ENCODE measurements at regions not wholly inside any gene's neighbourhood (a gene's known extent, or its start where the extent isn't known, plus 50 kb on each side); places are given as distances from the start of the nearest gene placed in this dataset.

DNA sequence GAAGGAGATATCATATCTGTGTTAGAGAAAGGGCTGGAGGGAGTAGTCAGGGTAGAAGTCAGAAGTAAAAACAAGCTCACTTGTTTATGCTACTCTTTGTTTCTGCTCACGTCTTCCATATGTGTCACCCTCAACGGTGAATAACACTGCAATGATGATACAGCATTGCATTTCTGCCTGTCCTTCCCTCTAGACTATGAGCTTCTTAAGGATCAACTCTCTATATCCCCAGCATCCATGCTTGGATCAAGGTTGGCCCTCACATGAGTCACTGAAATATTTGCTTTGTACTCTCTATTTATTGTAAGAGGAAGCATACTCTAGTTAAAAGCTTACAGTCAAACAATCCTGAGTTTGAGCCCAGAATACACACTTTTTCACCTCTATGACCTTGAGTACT is 406.0 kb downstream of the RFC3 start:
- no peak for DNase-seq

DNA sequence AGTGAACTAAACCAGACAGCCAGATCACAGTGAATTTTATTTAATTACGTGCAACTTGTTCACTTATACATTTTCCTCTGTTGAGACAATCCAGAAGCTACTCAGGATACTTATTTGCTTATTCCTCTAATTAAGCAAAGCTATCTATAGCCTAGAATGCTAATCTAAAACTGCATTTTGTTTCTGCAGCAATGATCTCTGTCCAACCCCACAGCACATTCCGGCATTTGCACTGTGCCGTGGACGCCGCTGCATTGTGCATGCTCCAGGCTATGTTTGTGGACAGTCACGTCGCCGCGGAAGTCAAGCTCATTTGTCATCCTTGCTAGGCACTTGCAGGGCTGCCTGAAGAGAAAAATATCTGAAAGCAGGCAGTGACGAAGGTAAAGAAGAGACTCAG is 406.9 kb downstream of the RFC3 start:
- DNase-seq, result no peak

DNA sequence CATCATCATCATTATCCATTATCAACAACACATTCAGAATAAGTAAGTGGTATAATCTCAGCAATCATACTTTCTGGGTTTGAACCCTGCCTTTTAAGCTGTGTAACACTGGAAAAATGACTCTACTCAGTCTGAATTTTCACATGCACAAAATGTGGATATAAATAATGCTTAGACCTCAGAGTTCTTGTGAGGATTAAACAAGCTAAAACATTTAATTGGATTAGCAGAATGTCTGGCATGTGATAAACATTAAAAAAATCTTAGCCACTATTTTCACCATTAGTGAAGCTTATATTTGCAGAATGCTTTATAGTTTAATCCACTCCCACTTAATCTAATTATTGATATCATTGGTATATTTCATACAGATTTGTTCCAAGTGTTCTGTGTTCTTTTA is 412.3 kb downstream of the RFC3 start:
- DNase-seq, result no peak

DNA sequence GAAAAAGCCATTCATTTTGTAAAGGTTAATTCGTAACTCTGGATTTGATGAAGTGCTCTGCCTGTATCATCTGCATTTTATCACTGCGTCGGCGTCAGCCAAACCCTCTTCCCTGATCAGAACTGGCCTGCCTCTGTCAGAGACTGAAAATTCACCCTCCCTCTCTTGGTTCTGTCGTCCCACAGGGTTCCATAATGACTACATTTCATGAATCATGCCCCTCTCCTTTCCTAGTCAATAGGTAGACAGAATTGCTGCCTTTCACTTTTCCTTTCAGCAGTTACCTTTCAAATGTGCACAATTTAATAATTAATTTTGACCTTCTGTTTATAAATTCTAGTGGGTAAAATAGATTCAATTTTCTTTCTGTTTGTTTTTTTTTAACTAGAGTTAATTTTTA is 423.4 kb downstream of the RFC3 start:
- DNase-seq, result no peak

GRCh38 chr13:34243403-34243802 is 425.5 kb downstream of the RFC3 start:
- peak in 6 of 56 donors; percentile 2 to 21 (median 10) for DNase-seq

DNA sequence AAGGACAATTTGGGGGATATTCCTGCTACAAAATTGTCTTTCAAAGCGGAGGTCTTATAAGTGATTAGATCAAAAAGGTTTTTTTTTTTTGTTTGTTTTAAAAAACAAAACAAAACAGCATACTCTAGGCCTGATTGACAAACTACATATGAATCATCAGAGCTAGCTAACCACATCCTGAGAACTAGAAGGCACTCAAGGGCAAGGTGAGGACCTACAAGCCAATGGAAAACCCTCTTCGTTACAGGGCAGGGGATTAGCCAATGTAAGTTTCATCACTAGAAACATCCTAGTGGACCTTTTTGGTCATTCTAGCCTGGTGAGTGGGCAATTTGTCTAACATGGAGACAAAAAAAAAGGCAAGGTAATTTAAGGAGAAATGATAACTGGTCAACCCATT is 428.6 kb downstream of the RFC3 start:
- no peak for DNase-seq

DNA sequence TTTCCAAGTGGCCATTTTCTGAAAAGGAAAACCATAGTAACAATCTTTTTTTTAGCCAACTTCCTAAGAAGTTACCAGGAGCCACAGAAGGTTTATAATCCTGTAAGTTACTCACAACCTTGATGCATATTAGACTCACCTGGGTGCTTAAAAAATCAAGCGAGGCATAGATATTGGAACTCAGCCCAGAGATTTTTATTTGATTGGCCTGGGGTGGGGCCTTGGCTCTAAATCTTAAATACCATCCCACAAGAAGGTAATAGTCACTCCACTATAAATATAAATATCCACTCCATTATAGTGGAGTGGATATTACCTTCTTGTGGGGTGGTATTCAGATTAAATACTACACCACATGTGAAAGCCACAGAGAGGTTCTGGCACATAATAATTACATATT is 429.6 kb downstream of the RFC3 start:
- no peak for DNase-seq

DNA sequence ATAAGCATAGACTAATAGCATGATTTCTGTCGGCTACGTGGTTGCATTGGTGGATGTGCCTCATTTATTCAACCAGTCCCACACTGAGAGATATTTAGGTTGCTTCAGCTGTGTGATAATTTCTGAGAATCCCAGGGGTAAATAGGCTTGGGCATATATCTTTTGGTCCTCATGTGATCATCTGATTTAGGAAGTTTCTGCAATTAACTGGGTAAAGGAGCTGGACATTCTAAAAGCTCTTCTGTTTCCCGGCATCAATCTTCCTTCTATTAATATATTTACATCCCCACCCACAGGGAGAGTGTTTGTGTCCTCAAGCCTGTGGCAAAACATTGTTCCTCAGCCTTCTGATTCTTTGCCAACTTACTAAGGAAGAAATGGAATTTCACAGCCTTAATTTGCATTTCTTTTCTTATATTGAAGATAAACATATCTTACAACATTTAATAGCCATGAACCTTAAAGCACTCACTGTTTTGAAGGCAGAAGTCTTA is 431.6 kb downstream of the RFC3 start:
- DNase-seq, result no peak

- DNase-seq, result no peak
Measured at GRCh38 chr13:34250151-34250670, 432.3 kb downstream of the RFC3 start.

GRCh38 chr13:34254366-34254765 is 436.4 kb downstream of the RFC3 start:
- DNase-seq, result no peak

DNA sequence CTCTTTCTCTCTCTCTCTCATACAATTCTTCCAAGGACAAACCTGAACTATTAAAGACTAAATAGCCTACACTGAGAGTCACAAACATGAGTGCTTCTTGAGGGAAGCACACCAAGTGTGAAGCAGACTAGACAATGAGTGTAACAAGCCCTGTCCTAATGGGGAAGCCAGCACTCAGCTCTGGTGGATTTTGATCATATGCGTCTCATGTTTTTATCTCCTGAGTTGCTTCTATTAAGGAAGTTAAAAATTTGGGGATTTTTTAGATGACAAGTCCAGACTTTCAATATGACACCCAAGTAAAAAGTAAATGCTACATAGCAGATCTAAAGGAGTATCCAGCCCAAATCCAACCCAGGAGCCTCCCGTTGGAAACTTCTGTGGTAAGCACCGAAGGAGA is 437.8 kb downstream of the RFC3 start:
- no peak for DNase-seq

GRCh38 chr13:34256236-34256635 is 438.3 kb downstream of the RFC3 start:
- DNase-seq, result peak in 1 of 56 donors; percentile 3

- DNase-seq, result peak in 2 of 56 donors; percentile 1 to 5
Measured at GRCh38 chr13:34257966-34258365, 440.0 kb downstream of the RFC3 start.

DNA sequence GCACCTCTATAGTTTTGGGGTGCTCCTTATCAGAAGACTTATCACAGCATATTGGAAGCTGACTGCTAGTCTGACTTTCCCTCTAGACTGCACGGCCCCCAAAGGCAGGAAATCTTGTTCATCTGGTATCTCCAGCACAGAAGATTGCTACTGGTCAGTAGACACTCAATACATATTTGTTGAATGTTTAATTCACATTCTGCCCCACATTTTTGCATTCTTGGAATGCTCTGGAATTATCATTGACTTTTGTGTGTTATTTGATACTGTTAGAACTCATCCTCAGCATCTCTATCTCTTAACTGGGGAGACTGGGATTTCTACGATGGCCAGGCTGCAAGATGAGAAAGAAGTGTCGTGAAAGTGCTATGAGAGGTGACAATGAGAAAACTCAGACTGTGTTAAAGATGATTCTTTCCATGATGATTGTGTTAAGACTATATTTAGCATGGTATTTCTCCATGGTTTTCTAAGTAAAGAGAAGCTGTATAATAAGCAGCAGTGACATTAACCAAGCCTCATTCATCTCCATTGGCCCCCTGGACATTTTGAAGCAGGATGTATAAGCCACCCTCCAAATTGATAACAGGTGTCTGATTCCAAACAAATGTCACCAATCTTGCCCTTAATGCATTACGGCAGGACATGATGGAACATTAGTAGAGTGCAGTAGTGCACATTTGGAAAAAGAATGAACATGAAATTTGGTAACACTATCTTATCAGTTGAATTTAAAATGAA is 440.9 kb downstream of the RFC3 start:
- DNase-seq, result no peak

DNA sequence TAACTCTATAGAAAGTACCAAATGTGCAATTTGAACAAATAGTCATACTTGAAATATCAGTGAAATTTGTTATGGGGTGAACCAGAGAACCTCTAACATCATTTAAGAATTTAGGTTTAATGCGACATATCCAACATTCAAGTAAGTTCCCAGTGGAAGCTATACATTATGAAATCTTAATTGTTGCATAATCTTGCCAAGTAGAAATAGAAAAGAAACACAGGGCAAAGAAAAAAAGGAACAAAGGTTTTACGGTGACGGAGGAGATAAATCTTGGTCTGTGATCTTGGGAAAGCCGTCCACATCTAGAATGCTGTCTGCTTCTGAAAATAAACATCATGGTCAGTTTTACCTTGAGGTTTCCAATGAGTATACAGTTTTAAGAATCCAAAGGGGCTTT is 445.7 kb downstream of the RFC3 start:
- no peak for DNase-seq

DNA sequence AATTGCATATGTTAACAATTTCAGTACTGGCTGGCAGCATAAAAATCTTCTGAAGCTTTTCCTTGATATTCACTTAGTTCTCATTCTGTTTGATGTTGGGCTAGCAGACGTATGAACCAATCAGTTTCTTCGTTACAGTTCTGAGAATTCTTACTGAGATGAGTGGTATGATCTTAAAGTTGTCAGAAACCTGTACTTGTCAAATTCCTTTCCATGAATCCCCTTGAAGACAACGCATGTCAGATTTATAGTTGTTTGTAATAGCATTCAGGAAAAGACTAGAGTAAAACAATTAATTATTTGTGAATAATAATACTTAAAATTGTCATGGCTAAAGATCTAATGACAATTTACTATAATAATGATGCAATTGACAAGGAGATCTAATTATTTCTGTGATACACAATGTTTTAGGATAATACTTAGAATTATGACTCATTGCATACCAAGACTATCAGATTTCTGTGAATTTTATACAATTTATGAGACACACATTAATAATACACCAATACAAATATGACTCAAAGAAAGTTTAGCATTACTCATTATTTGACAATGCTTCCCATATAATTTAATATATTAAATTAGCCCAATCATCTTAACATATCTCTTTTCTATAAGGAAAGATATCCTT is 447.2 kb downstream of the RFC3 start:
- no peak for DNase-seq

GRCh38 chr13:34276764-34277163 is 458.8 kb downstream of the RFC3 start:
- no peak for DNase-seq

- DNase-seq, result no peak
Measured at GRCh38 chr13:34277936-34278335, 460.0 kb downstream of the RFC3 start.

- DNase-seq, result no peak
Measured at GRCh38 chr13:34278780-34279179, 460.8 kb downstream of the RFC3 start.

GRCh38 chr13:34290661-34291060 is 472.7 kb downstream of the RFC3 start:
- DNase-seq, result no peak

DNA sequence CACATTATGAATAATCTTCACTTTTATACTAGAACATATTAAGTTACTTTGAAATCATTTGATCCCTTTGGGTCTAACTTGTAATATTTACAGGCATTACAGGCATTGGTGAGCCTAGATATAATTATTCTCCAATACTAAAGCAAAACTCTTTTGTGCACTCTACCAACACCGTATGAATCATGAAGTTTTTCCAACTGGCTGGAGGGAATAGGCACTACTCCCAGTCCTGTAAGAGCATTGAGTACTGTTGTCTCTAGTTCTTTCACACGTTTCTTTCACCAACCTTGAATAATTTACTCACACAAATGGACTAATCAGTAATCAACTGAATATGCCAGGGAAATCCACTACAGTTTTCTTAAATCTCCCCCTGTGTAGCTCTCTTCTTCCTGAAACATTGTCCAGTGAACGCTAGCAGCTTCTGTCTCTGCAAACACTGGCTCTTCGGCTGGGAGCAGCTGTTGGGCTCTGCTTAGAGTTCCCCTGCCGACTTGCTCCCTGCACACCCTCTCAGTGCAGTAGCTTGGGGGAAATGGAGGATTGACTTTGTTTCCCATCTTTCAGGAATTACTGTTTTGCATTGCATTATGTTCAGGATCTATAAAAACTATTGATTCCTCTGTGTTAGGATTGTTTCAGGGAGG is 476.7 kb downstream of the RFC3 start:
- DNase-seq, result peak in 4 of 56 donors; percentile 0 to 5 (median 1)

GRCh38 chr13:34300559-34300958 is 482.6 kb downstream of the RFC3 start:
- no peak for DNase-seq

Data from nucleus accumbens (tissue), 56 donors.